GM23338 (cell line): ENCODE measurements at regions not wholly inside any gene's neighbourhood (a gene's known extent, or its start where the extent isn't known, plus 50 kb on each side); places are given as distances from the start of the nearest gene placed in this dataset.

ENCODE experiments used
- ATAC-seq: fragments of 200-7000 bp; cut with Tn5 transposase; 3 replicates; pipeline ENCODE4 v1.9.1; 2020
- DNase-seq: peaks from one replicate; pipeline ENCODE4 v3.0.0-alpha.2; 2015; ENCODE audit warnings: low spot score
- H2AFZ ChIP-seq: fragments of 200-600 bp; sonication (generic); 2 replicates; pipeline ENCODE4 v1.8.0; 2016; ENCODE audit warnings: antibody characterized with exemption, mild to moderate bottlenecking, moderate library complexity
- H3F3A ChIP-seq: fragments of 200-600 bp; sonication (generic); replicated peaks from 2 replicates; pipeline ENCODE4 v1.8.0; 2017; ENCODE audit warnings: antibody characterized with exemption, mixed run types, low read depth
- H3K27ac ChIP-seq: fragments of 200-600 bp; sonication (generic); 2 replicates; pipeline ENCODE4 v1.6.1; 2016; ENCODE audit warnings: low read depth
- H3K27me3 ChIP-seq: fragments of 200-600 bp; sonication (generic); 2 replicates; pipeline ENCODE4 v1.8.0; 2016; ENCODE audit warnings: mild to moderate bottlenecking, mixed run types, moderate library complexity; ENCODE audit not compliant: insufficient read depth
- H3K36me3 ChIP-seq: fragments of 200-600 bp; sonication (generic); 2 replicates; pipeline ENCODE4 v1.8.0; 2016; ENCODE audit warnings: mild to moderate bottlenecking; ENCODE audit not compliant: insufficient read depth
- H3K4me1 ChIP-seq: fragments of 200-600 bp; sonication (generic); 2 replicates; pipeline ENCODE4 v1.8.0; 2016; ENCODE audit warnings: mild to moderate bottlenecking, moderate library complexity; ENCODE audit not compliant: insufficient read depth
- H3K4me2 ChIP-seq: fragments of 200-600 bp; sonication (generic); 2 replicates; pipeline ENCODE4 v1.7.1; 2017; ENCODE audit warnings: mixed run types
- H3K4me3 ChIP-seq: fragments of 200-600 bp; sonication (generic); 2 replicates; pipeline ENCODE4 v1.6.1; 2016; ENCODE audit warnings: mixed run types
- H3K79me2 ChIP-seq: fragments of 200-600 bp; sonication (generic); replicated peaks from 2 replicates; pipeline ENCODE4 v1.8.0; 2017; ENCODE audit warnings: mild to moderate bottlenecking; ENCODE audit not compliant: insufficient read depth
- H3K9me2 ChIP-seq: fragments of 200-600 bp; sonication (generic); 2 replicates; pipeline ENCODE4 v1.8.0; 2017; ENCODE audit not compliant: insufficient read depth
- H4K20me1 ChIP-seq: fragments of 200-600 bp; sonication (generic); replicated peaks from 2 replicates; pipeline ENCODE4 v1.8.0; 2017; ENCODE audit warnings: mild to moderate bottlenecking; ENCODE audit not compliant: insufficient read depth
- H3K27ac Mint-ChIP-seq: 2 replicates; pipeline ENCODE4 v1.8.0; 2020; ENCODE audit warnings: inconsistent platforms, mild to moderate bottlenecking, moderate library complexity, mixed read lengths
- H3K27me3 Mint-ChIP-seq: 3 replicates; pipeline ENCODE4 v1.8.0; 2022; ENCODE audit warnings: low read depth, mild to moderate bottlenecking, moderate library complexity, mixed read lengths, inconsistent platforms; ENCODE audit not compliant: insufficient read depth, poor library complexity
- H3K36me3 Mint-ChIP-seq: 3 replicates; pipeline ENCODE4 v1.8.0; 2021; ENCODE audit warnings: low read depth, mild to moderate bottlenecking, inconsistent platforms, moderate library complexity, mixed read lengths
- H3K4me1 Mint-ChIP-seq: 3 replicates; pipeline ENCODE4 v1.8.0; 2020; ENCODE audit warnings: mild to moderate bottlenecking, inconsistent platforms, mixed read lengths
- H3K4me3 Mint-ChIP-seq: 3 replicates; pipeline ENCODE4 v1.8.0; 2021; ENCODE audit warnings: moderate library complexity, mild to moderate bottlenecking, inconsistent platforms, mixed read lengths
- H3K9me3 Mint-ChIP-seq: 3 replicates; pipeline ENCODE4 v1.8.0; 2020; ENCODE audit warnings: moderate library complexity, mild to moderate bottlenecking, inconsistent platforms, mixed read lengths
- CREB1 ChIP-seq: fragments of 250-450 bp; sonication (Bioruptor Pico); IDR thresholded peaks from 2 replicates; pipeline ENCODE4 v1.5.0; 2020; ENCODE audit warnings: low read depth, mild to moderate bottlenecking, moderate library complexity
- JUNB ChIP-seq: IDR thresholded peaks from one replicate; pipeline ENCODE4 v1.6.1; 2016; ENCODE audit warnings: antibody characterized with exemption; ENCODE audit not compliant: unreplicated experiment
- NANOG ChIP-seq: IDR thresholded peaks from 2 replicates; pipeline ENCODE4 v1.6.1; 2016; ENCODE audit warnings: antibody characterized with exemption, borderline replicate concordance
- STAT1 ChIP-seq: IDR thresholded peaks from one replicate; pipeline ENCODE4 v1.6.1; 2016; ENCODE audit warnings: antibody characterized with exemption; ENCODE audit not compliant: unreplicated experiment
- ZNF114 ChIP-seq: fragments of 250-450 bp; sonication (Bioruptor Pico); IDR thresholded peaks from 2 replicates; pipeline ENCODE4 v1.5.0; 2020; ENCODE audit warnings: mild to moderate bottlenecking, moderate library complexity
- ZNF331 ChIP-seq: fragments of 250-450 bp; sonication (Bioruptor Pico); IDR thresholded peaks from 2 replicates; pipeline ENCODE4 v1.5.0; 2020; ENCODE audit warnings: low read depth, mild to moderate bottlenecking, moderate library complexity
- TF ChIP-seq, protein P1 (sequence below), 2 experiments: fragments of 200-600 bp in 1 of 2; sonication (generic) in 1 of 2; conservative IDR thresholded peaks; 2 replicates each; pipeline versions ENCODE4 v1.5.1 to v1.6.1; 2016 to 2017; ENCODE audit warnings: antibody characterized with exemption in 2 of 2, low read depth in 2 of 2, mild to moderate bottlenecking in 2 of 2, moderate library complexity in 1 of 2
- TF ChIP-seq, protein P2 (sequence below): IDR thresholded peaks from one replicate; pipeline ENCODE4 v1.6.1; 2018; ENCODE audit warnings: antibody characterized with exemption; ENCODE audit not compliant: unreplicated experiment
- TF ChIP-seq, protein P3 (sequence below): IDR thresholded peaks from 2 replicates; pipeline ENCODE4 v1.6.1; 2016; ENCODE audit warnings: antibody characterized with exemption
- TF ChIP-seq, protein P4 (sequence below): fragments of 250-450 bp; sonication (Bioruptor Pico); IDR thresholded peaks from 2 replicates; pipeline ENCODE4 v1.5.0; 2020; ENCODE audit warnings: mild to moderate bottlenecking, moderate library complexity

DNA sequence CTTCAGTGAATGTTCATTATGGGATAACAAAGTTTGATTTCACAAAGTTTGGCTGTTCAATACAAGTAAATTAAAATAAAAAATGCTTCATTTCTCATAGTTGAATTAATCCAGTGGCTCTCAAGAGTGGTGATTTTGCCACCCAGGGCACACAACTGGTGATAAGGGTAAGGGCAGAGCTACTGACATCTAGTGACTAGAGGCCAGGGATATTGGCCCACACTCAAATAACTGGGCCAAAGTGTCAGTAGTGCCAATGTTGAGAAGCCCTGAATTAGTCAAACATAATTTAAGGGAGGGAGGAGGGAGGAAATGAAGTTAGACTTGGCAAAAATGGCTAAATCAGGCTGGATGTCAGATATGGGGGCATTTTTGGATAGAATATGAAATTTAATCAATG, 880.5 kb upstream of the ADGRL4 start:
- Histone ChIP-seq H3K4me3 (no peak overlapping the region), H3K79me2 (no peaks in the 10 kb centered on the region), H3K27me3 (no peaks in the 10 kb centered on the region), H3K9me2 (peaks cover 6% of the 10 kb centered on the region; the same call in 1 of the 2 replicates), H3K4me2 (no peak overlapping the region), H4K20me1 (no peaks in the 10 kb centered on the region), H2AFZ (no peak overlapping the region), H3F3A (no peaks in the 10 kb centered on the region), H3K27ac (no peak overlapping the region), H3K36me3 (no peaks in the 10 kb centered on the region), H3K4me1 (no peaks in the 10 kb centered on the region)
- TF ChIP-seq STAT1 = no peak
- H3K4me3 Mint-ChIP-seq = no peak overlapping the region
- ATAC-seq (no peak), DNase-seq (no peak)
- H3K36me3 Mint-ChIP-seq = peaks cover 28% of the 10 kb centered on the region
- H3K4me1 Mint-ChIP-seq = no peaks in the 10 kb centered on the region
- peaks cover 2% of the 10 kb centered on the region for H3K27me3 Mint-ChIP-seq
- no peak overlapping the region for H3K27ac Mint-ChIP-seq
- peaks cover 41% of the 10 kb centered on the region for H3K9me3 Mint-ChIP-seq

DNA sequence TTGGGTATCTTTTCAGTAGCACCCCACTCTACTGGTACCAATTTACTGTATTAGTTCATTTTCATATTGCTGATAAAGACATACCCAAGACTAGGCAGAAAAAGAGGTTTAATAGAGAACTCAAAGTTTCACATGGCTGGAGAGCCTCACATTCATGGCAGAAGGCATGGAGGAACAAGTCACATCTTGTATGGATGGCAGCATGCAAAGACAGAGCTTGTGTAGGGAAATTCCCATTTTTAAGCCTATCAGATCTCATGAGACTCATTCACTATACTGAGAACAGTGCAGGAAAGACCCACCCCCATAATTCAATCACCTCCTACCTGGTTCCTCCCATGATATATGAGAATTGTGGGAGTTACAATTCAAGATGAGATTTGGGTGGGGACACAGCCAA, 878.6 kb upstream of the ADGRL4 start:
- H3K36me3 ChIP-seq = no peaks in the 10 kb centered on the region
- DNase-seq = no peak
- H3K9me2 ChIP-seq = peaks cover 6% of the 10 kb centered on the region; the same call in 1 of the 2 replicates
- no peak overlapping the region for H3K4me3 Mint-ChIP-seq
- no peak overlapping the region for H2AFZ ChIP-seq
- peaks cover 40% of the 10 kb centered on the region for H3K9me3 Mint-ChIP-seq
- H3K79me2 ChIP-seq = no peaks in the 10 kb centered on the region
- H3K27me3 Mint-ChIP-seq = no peaks in the 10 kb centered on the region
- H3K27ac Mint-ChIP-seq = no peak overlapping the region
- H3K4me1 Mint-ChIP-seq = no peaks in the 10 kb centered on the region
- ATAC-seq = no peak
- no peak overlapping the region for H3K4me3 ChIP-seq
- no peak overlapping the region for H3K27ac ChIP-seq
- no peaks in the 10 kb centered on the region for H3K4me1 ChIP-seq
- H3F3A ChIP-seq = no peaks in the 10 kb centered on the region
- no peak overlapping the region for H3K4me2 ChIP-seq
- peaks cover 28% of the 10 kb centered on the region for H3K36me3 Mint-ChIP-seq
- no peaks in the 10 kb centered on the region for H3K27me3 ChIP-seq
- no peaks in the 10 kb centered on the region for H4K20me1 ChIP-seq
- TF ChIP-seq ZNF331 (CRISPR knock-in tag) (no peak), NANOG (no peak), JUNB (no peak), ZNF114 (no peak), CREB1 (CRISPR knock-in tag) (no peak)
- TF ChIP-seq, protein P1, sequence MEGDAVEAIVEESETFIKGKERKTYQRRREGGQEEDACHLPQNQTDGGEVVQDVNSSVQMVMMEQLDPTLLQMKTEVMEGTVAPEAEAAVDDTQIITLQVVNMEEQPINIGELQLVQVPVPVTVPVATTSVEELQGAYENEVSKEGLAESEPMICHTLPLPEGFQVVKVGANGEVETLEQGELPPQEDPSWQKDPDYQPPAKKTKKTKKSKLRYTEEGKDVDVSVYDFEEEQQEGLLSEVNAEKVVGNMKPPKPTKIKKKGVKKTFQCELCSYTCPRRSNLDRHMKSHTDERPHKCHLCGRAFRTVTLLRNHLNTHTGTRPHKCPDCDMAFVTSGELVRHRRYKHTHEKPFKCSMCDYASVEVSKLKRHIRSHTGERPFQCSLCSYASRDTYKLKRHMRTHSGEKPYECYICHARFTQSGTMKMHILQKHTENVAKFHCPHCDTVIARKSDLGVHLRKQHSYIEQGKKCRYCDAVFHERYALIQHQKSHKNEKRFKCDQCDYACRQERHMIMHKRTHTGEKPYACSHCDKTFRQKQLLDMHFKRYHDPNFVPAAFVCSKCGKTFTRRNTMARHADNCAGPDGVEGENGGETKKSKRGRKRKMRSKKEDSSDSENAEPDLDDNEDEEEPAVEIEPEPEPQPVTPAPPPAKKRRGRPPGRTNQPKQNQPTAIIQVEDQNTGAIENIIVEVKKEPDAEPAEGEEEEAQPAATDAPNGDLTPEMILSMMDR (conservative IDR thresholded peaks at IDR 0.05; ENCODE audit: low read depth in 2 of 2) = no peak
- TF ChIP-seq, protein P2, sequence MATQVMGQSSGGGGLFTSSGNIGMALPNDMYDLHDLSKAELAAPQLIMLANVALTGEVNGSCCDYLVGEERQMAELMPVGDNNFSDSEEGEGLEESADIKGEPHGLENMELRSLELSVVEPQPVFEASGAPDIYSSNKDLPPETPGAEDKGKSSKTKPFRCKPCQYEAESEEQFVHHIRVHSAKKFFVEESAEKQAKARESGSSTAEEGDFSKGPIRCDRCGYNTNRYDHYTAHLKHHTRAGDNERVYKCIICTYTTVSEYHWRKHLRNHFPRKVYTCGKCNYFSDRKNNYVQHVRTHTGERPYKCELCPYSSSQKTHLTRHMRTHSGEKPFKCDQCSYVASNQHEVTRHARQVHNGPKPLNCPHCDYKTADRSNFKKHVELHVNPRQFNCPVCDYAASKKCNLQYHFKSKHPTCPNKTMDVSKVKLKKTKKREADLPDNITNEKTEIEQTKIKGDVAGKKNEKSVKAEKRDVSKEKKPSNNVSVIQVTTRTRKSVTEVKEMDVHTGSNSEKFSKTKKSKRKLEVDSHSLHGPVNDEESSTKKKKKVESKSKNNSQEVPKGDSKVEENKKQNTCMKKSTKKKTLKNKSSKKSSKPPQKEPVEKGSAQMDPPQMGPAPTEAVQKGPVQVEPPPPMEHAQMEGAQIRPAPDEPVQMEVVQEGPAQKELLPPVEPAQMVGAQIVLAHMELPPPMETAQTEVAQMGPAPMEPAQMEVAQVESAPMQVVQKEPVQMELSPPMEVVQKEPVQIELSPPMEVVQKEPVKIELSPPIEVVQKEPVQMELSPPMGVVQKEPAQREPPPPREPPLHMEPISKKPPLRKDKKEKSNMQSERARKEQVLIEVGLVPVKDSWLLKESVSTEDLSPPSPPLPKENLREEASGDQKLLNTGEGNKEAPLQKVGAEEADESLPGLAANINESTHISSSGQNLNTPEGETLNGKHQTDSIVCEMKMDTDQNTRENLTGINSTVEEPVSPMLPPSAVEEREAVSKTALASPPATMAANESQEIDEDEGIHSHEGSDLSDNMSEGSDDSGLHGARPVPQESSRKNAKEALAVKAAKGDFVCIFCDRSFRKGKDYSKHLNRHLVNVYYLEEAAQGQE = no peak
- TF ChIP-seq, protein P3, sequence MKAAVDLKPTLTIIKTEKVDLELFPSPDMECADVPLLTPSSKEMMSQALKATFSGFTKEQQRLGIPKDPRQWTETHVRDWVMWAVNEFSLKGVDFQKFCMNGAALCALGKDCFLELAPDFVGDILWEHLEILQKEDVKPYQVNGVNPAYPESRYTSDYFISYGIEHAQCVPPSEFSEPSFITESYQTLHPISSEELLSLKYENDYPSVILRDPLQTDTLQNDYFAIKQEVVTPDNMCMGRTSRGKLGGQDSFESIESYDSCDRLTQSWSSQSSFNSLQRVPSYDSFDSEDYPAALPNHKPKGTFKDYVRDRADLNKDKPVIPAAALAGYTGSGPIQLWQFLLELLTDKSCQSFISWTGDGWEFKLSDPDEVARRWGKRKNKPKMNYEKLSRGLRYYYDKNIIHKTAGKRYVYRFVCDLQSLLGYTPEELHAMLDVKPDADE = no peak
- TF ChIP-seq, protein P4, sequence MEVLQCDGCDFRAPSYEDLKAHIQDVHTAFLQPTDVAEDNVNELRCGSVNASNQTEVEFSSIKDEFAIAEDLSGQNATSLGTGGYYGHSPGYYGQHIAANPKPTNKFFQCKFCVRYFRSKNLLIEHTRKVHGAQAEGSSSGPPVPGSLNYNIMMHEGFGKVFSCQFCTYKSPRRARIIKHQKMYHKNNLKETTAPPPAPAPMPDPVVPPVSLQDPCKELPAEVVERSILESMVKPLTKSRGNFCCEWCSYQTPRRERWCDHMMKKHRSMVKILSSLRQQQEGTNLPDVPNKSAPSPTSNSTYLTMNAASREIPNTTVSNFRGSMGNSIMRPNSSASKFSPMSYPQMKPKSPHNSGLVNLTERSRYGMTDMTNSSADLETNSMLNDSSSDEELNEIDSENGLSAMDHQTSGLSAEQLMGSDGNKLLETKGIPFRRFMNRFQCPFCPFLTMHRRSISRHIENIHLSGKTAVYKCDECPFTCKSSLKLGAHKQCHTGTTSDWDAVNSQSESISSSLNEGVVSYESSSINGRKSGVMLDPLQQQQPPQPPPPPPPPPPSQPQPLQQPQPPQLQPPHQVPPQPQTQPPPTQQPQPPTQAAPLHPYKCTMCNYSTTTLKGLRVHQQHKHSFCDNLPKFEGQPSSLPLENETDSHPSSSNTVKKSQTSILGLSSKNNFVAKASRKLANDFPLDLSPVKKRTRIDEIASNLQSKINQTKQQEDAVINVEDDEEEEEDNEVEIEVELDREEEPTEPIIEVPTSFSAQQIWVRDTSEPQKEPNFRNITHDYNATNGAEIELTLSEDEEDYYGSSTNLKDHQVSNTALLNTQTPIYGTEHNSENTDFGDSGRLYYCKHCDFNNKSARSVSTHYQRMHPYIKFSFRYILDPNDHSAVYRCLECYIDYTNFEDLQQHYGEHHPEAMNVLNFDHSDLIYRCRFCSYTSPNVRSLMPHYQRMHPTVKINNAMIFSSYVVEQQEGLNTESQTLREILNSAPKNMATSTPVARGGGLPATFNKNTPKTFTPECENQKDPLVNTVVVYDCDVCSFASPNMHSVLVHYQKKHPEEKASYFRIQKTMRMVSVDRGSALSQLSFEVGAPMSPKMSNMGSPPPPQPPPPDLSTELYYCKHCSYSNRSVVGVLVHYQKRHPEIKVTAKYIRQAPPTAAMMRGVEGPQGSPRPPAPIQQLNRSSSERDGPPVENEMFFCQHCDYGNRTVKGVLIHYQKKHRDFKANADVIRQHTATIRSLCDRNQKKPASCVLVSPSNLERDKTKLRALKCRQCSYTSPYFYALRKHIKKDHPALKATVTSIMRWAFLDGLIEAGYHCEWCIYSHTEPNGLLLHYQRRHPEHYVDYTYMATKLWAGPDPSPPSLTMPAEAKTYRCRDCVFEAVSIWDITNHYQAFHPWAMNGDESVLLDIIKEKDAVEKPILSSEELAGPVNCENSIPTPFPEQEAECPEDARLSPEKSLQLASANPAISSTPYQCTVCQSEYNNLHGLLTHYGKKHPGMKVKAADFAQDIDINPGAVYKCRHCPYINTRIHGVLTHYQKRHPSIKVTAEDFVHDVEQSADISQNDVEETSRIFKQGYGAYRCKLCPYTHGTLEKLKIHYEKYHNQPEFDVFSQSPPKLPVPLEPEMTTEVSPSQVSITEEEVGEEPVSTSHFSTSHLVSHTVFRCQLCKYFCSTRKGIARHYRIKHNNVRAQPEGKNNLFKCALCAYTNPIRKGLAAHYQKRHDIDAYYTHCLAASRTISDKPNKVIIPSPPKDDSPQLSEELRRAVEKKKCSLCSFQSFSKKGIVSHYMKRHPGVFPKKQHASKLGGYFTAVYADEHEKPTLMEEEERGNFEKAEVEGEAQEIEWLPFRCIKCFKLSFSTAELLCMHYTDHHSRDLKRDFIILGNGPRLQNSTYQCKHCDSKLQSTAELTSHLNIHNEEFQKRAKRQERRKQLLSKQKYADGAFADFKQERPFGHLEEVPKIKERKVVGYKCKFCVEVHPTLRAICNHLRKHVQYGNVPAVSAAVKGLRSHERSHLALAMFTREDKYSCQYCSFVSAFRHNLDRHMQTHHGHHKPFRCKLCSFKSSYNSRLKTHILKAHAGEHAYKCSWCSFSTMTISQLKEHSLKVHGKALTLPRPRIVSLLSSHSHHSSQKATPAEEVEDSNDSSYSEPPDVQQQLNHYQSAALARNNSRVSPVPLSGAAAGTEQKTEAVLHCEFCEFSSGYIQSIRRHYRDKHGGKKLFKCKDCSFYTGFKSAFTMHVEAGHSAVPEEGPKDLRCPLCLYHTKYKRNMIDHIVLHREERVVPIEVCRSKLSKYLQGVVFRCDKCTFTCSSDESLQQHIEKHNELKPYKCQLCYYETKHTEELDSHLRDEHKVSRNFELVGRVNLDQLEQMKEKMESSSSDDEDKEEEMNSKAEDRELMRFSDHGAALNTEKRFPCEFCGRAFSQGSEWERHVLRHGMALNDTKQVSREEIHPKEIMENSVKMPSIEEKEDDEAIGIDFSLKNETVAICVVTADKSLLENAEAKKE (CRISPR knock-in tag) = no peak
